ENCODE measurements at regions not wholly inside any gene's neighbourhood (a gene's known extent, or its start where the extent isn't known, plus 50 kb on each side); places are given as distances from the start of the nearest gene placed in this dataset.

DNA sequence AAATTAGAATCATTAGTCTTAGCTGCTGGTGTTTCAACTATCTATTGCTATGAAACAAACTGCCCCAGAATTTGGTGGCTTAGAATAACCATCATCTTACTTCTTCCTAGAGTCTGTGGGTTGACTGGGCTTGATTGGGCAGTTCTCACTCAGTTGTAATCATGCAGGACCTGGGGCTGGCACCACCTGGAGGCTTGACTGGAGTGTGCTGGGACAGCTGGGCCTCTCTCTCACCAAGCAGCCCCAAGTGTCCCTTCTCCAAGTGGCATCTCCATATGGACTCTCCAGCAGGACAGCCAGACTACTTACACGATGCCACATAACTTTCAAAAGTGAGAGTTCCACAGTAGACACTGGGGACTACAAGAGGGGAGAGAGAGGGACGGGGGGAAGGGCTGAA is 140.3 kb upstream of the ATP1B1 start:
- no peak overlapping the region for H3K4me3 ChIP-seq (replicated peaks; ENCODE audit: insufficient read depth, low read length)
- DNase-seq (ENCODE audit: low read depth in 1 of 2, low spot score in 1 of 2), result no peak
- H3K27ac ChIP-seq (replicated peaks), result no peak overlapping the region
- no peaks in the 10 kb centered on the region for H3K27me3 ChIP-seq (ENCODE audit: insufficient read depth, poor library complexity, severe bottlenecking)
- TF ChIP-seq, protein P1, sequence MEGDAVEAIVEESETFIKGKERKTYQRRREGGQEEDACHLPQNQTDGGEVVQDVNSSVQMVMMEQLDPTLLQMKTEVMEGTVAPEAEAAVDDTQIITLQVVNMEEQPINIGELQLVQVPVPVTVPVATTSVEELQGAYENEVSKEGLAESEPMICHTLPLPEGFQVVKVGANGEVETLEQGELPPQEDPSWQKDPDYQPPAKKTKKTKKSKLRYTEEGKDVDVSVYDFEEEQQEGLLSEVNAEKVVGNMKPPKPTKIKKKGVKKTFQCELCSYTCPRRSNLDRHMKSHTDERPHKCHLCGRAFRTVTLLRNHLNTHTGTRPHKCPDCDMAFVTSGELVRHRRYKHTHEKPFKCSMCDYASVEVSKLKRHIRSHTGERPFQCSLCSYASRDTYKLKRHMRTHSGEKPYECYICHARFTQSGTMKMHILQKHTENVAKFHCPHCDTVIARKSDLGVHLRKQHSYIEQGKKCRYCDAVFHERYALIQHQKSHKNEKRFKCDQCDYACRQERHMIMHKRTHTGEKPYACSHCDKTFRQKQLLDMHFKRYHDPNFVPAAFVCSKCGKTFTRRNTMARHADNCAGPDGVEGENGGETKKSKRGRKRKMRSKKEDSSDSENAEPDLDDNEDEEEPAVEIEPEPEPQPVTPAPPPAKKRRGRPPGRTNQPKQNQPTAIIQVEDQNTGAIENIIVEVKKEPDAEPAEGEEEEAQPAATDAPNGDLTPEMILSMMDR (IDR thresholded peaks at IDR 0.05; ENCODE audit: insufficient read depth, low read length), result no peak
- TF ChIP-seq, protein P2, sequence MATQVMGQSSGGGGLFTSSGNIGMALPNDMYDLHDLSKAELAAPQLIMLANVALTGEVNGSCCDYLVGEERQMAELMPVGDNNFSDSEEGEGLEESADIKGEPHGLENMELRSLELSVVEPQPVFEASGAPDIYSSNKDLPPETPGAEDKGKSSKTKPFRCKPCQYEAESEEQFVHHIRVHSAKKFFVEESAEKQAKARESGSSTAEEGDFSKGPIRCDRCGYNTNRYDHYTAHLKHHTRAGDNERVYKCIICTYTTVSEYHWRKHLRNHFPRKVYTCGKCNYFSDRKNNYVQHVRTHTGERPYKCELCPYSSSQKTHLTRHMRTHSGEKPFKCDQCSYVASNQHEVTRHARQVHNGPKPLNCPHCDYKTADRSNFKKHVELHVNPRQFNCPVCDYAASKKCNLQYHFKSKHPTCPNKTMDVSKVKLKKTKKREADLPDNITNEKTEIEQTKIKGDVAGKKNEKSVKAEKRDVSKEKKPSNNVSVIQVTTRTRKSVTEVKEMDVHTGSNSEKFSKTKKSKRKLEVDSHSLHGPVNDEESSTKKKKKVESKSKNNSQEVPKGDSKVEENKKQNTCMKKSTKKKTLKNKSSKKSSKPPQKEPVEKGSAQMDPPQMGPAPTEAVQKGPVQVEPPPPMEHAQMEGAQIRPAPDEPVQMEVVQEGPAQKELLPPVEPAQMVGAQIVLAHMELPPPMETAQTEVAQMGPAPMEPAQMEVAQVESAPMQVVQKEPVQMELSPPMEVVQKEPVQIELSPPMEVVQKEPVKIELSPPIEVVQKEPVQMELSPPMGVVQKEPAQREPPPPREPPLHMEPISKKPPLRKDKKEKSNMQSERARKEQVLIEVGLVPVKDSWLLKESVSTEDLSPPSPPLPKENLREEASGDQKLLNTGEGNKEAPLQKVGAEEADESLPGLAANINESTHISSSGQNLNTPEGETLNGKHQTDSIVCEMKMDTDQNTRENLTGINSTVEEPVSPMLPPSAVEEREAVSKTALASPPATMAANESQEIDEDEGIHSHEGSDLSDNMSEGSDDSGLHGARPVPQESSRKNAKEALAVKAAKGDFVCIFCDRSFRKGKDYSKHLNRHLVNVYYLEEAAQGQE (IDR thresholded peaks at IDR 0.05; ENCODE audit: insufficient replicate concordance, low read depth), result no peak
- TF ChIP-seq SPI1 (IDR thresholded peaks at IDR 0.05; ENCODE audit: borderline replicate concordance, low read depth), result no peak
- no peak for TF ChIP-seq POLR2AphosphoS5 (IDR thresholded peaks at IDR 0.05; ENCODE audit: low read depth)
- no peak for TF ChIP-seq GABPA (IDR thresholded peaks at IDR 0.05; ENCODE audit: low read depth)

DNA sequence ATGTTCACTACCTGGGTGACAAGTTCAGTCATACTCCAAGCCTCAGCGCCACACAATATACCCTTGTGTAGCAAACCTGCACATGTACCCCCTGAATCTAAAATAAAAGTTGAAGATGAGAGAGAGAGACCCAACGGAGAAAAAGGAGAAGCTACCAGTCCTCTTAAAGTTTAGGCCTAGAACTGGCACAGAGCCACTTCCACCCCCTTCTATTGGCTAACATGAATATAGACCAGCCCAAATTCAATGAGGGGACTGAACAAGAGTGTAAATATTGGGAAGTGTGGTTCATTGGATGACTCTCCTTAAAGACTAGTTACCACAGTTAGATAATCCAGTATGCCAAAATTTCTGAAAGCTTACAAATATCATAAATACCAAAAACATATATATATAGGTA is 139.9 kb upstream of the ATP1B1 start:
- TF ChIP-seq SPI1 (IDR thresholded peaks at IDR 0.05; ENCODE audit: borderline replicate concordance, low read depth) (no peak), GABPA (IDR thresholded peaks at IDR 0.05; ENCODE audit: low read depth) (no peak), POLR2AphosphoS5 (IDR thresholded peaks at IDR 0.05; ENCODE audit: low read depth) (no peak)
- TF ChIP-seq, protein P2 (IDR thresholded peaks at IDR 0.05; ENCODE audit: insufficient replicate concordance, low read depth), result no peak
- TF ChIP-seq, protein P1 (IDR thresholded peaks at IDR 0.05; ENCODE audit: insufficient read depth, low read length), result no peak
- Histone ChIP-seq H3K27ac (replicated peaks) (no peak overlapping the region), H3K4me3 (replicated peaks; ENCODE audit: insufficient read depth, low read length) (no peak overlapping the region), H3K27me3 (ENCODE audit: insufficient read depth, poor library complexity, severe bottlenecking) (no peaks in the 10 kb centered on the region)
- peak in 1 of 2 experiments; percentile 5 for DNase-seq (ENCODE audit: low read depth in 1 of 2, low spot score in 1 of 2)

DNA sequence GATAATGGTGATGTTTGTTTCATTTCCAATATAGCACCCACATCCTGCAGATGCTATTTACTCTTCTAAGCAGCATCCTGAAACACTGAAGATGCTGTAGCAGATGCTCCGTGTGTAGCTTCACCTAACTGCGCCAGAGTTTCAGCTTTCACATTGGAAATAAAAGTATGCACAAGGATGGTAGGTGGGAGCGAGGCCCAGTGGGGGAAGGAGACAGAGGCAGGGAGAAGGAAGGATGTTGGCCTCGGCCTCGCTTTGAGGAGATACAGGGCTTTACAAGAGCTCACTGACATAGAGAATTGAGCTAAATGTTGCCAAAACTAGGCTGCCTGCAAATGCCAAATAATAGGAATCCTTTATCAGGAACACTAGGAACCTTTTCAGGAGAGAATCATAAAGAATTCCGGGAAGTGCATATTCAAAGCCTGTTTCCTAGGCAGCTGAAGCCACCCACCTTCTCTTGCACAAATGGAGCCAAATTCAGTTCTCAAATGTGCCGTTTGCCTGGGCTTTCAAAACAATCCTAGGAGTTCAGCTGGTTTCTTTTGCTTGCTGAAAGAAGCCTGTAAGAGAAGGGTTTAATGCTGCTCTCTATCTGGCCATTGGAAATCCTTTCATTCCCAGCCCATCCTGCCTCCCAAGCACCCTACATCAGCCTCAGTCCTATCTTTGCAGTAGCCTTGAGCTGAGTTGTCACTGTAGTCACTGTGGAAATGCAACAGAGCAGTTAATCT is 135.4 kb upstream of the ATP1B1 start:
- TF ChIP-seq, protein P1 (IDR thresholded peaks at IDR 0.05; ENCODE audit: insufficient read depth, low read length), result no peak
- TF ChIP-seq GABPA (IDR thresholded peaks at IDR 0.05; ENCODE audit: low read depth) (no peak), POLR2AphosphoS5 (IDR thresholded peaks at IDR 0.05; ENCODE audit: low read depth) (no peak), SPI1 (IDR thresholded peaks at IDR 0.05; ENCODE audit: borderline replicate concordance, low read depth) (no peak)
- TF ChIP-seq, protein P2 (IDR thresholded peaks at IDR 0.05; ENCODE audit: insufficient replicate concordance, low read depth), result no peak
- Histone ChIP-seq H3K27ac (replicated peaks) (no peak overlapping the region), H3K4me3 (replicated peaks; ENCODE audit: insufficient read depth, low read length) (no peak overlapping the region), H3K27me3 (ENCODE audit: insufficient read depth, poor library complexity, severe bottlenecking) (no peaks in the 10 kb centered on the region)
- no peak for DNase-seq (ENCODE audit: low read depth in 1 of 2, low spot score in 1 of 2)
